Adrenal gland (tissue), 9 donors: ENCODE measurements at regions not wholly inside any gene's neighbourhood (a gene's known extent, or its start where the extent isn't known, plus 50 kb on each side); places are given as distances from the start of the nearest gene placed in this dataset.

Source experiments
- DNase-seq, 7 donors: peaks; one replicate each; pipeline ENCODE4 v3.0.0-alpha.2; 2019 to 2020
- H3K27ac ChIP-seq, 5 donors: fragments of 200-600 bp; sonication (generic) in 4 of 5; 1 replicate in 3 of 5; 2 replicates in 2 of 5; pipeline versions ENCODE4 v1.5.1 to v1.8.0; 2016 to 2020; ENCODE audit warnings: mild to moderate bottlenecking in 1 of 5
- H3K27me3 ChIP-seq: fragments of 200-600 bp; 2 replicates; pipeline ENCODE4 v1.8.0; 2021
- H3K36me3 ChIP-seq, 2 donors: fragments of 200-600 bp; replicated peaks in 1 of 2; 1 replicate in 1 of 2; 2 replicates in 1 of 2; pipeline versions ENCODE4 v1.5.1 to v1.8.0; 2018 to 2022
- H3K4me1 ChIP-seq, 2 donors: fragments of 200-600 bp; replicated peaks in 1 of 2; 1 replicate in 1 of 2; 2 replicates in 1 of 2; pipeline versions ENCODE4 v1.5.1 to v1.8.0; 2018 to 2021
- H3K4me3 ChIP-seq, 4 donors: fragments of 200-600 bp; sonication (generic) in 3 of 4; one replicate each; pipeline ENCODE4 v1.5.1; 2016 to 2018
- H3K9me3 ChIP-seq, 3 donors: fragments of 200-600 bp; sonication (generic) in 1 of 3; replicated peaks in 1 of 3; 1 replicate in 2 of 3; 2 replicates in 1 of 3; pipeline versions ENCODE4 v1.5.1 to v1.8.0; 2016 to 2021
- POLR2A ChIP-seq, 2 donors: fragments of 450-650 bp; IDR thresholded peaks; one replicate each; pipeline ENCODE4 v1.6.1; 2017; ENCODE audit warnings: antibody characterized with exemption in 2 of 2, mild to moderate bottlenecking in 2 of 2, moderate library complexity in 1 of 2
- WGBS, 4 donors: extraction: QIAGEN DNeasy Blood & Tissue Kit in 2 of 4; methylation state at CpG; one replicate each; pipeline versions ENCODE4 v1.1.5 to v1.1.7; 2013 to 2017; 5-methylcytosine and 5-hydroxymethylcytosine counted together
- intact Hi-C, 2 donors: fragments of 100-400 bp; cut with DNase I; formaldehyde crosslinking; loops; one replicate each; pipeline versions ENCODE4 v1.14.1 to v1.15.0; 2022 to 2023
- TF ChIP-seq, protein P1 (sequence below), 6 experiments: fragments of 450-650 bp in 4 of 6; fragments of 200-600 bp in 2 of 6; sonication (generic) in 1 of 6; IDR thresholded peaks; 1 replicate in 5 of 6; 2 replicates in 1 of 6; pipeline versions ENCODE4 v1.5.1 to v1.8.0; 2016 to 2021; ENCODE audit warnings: antibody characterized with exemption in 6 of 6, mild to moderate bottlenecking in 2 of 6, moderate library complexity in 1 of 6
- donor health status: healthy with polysubstance abuse.
- donor health status: Bipolar disorder and iron deficiency.
- donor health status: DM: yes; HTN: yes; CAD: no.
- donor health status: DM: no; HTN: no; CAD: no.
- donor health status: DM: no; HTN: no; CAD: no.

DNA sequence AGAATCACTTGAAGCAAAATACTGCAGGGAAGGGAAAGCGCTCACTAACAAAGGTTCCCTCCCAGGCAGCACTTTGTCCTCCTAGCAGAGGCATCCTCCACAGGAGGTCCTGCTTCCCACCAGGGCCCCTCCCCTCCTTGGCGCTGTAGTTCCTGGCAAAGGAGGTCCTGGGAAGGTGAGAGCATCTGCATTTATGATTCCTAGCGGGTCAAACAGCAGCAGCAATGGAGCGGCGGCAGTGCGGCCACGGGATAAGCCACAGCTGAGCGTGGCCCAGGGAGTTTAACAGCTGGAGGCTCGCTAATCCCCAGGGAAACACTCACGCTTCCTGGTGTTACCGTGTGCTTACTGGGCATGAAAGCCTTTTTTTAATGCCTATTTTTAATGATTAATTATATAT, 185.8 kb downstream of the TTLL2 start:
- Histone ChIP-seq H3K27ac (no peak overlapping the region), H3K36me3 (no peaks in the 10 kb centered on the region), H3K9me3 (no peaks in the 10 kb centered on the region), H3K4me1 (no peaks in the 10 kb centered on the region), H3K27me3 (no peaks in the 10 kb centered on the region), H3K4me3 (no peak overlapping the region)
- TF ChIP-seq, protein P1, sequence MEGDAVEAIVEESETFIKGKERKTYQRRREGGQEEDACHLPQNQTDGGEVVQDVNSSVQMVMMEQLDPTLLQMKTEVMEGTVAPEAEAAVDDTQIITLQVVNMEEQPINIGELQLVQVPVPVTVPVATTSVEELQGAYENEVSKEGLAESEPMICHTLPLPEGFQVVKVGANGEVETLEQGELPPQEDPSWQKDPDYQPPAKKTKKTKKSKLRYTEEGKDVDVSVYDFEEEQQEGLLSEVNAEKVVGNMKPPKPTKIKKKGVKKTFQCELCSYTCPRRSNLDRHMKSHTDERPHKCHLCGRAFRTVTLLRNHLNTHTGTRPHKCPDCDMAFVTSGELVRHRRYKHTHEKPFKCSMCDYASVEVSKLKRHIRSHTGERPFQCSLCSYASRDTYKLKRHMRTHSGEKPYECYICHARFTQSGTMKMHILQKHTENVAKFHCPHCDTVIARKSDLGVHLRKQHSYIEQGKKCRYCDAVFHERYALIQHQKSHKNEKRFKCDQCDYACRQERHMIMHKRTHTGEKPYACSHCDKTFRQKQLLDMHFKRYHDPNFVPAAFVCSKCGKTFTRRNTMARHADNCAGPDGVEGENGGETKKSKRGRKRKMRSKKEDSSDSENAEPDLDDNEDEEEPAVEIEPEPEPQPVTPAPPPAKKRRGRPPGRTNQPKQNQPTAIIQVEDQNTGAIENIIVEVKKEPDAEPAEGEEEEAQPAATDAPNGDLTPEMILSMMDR (IDR thresholded peaks at IDR 0.05) = no peak
- no peak for TF ChIP-seq POLR2A (IDR thresholded peaks at IDR 0.05)
- 75 to 84% (median 79%) methylated on average over 11 of the region's 11 CpGs for WGBS, 4 donors
- DNase-seq = no peak
- intact Hi-C loops = no loop called here

DNA sequence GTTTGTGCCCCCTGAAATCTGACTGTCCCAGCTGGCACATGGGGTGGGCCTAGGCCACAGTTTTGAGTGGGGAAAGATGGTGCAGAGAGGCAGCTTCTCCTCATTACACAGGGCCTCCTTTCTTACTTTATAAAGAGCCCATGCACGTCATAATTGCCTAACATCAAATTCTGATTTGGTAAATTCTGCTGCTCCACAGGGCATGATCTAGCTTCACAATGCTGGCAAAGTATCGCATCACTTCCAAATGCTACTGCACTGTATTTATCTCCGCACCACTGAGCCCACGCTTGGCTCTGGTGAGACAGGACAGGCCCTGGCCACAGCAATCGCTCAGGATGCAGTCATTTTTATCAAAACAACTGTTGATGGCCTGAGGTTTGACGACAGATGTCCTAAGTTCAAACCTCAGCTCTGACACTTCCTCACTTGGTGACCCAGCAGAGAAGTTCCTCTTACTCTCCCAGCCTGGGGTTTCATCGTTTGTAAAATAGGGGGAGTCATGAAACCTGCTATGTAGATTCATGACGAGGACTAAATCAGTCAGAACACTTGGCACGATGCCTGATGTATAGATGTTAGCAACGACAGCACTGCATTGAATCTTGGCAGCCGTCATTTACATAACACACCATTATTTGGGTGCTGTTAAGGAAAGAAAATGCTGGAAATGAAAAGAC, 187.9 kb downstream of the TTLL2 start:
- no peaks in the 10 kb centered on the region for H3K27me3 ChIP-seq
- H3K9me3 ChIP-seq = no peaks in the 10 kb centered on the region
- intact Hi-C loops = no loop called here
- TF ChIP-seq, protein P1 (IDR thresholded peaks at IDR 0.05) = no peak
- TF ChIP-seq POLR2A (IDR thresholded peaks at IDR 0.05) = no peak
- 55 to 71% (median 64%) methylated on average over 11 of the region's 11 CpGs for WGBS, 4 donors
- H3K4me1 ChIP-seq = no peaks in the 10 kb centered on the region
- H3K36me3 ChIP-seq = no peaks in the 10 kb centered on the region
- DNase-seq = no peak
- no peak overlapping the region for H3K27ac ChIP-seq
- H3K4me3 ChIP-seq = no peak overlapping the region

DNA sequence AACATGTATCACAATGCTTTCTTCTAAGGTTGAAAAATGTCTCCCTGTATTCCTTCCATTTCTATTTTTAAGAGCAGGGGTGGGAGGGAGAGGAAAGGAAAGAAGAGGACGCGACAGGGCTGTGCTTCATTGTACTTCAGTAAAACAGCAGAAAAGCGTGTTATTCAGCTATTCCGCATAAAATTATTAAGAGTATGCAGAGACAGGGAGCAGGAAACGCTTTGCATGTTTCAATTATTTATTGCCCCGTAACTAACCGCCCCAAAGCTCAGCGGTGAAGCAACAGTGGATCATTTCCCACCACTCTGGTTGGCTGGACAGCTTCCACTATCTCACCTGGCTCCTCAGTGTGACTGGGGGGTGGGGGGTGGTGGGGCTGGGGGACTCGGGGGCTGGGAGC, 188.9 kb downstream of the TTLL2 start:
- Histone ChIP-seq H3K9me3 (no peaks in the 10 kb centered on the region), H3K27me3 (no peaks in the 10 kb centered on the region), H3K4me1 (no peaks in the 10 kb centered on the region), H3K27ac (no peak overlapping the region), H3K36me3 (no peaks in the 10 kb centered on the region), H3K4me3 (no peak overlapping the region)
- no peak for DNase-seq
- WGBS, 4 donors = 33 to 35% (median 33%) methylated on average over 8 to 9 of the region's 9 CpGs
- intact Hi-C loops = no loop called here
- TF ChIP-seq, protein P1 (IDR thresholded peaks at IDR 0.05) = no peak
- TF ChIP-seq POLR2A (IDR thresholded peaks at IDR 0.05) = no peak

DNA sequence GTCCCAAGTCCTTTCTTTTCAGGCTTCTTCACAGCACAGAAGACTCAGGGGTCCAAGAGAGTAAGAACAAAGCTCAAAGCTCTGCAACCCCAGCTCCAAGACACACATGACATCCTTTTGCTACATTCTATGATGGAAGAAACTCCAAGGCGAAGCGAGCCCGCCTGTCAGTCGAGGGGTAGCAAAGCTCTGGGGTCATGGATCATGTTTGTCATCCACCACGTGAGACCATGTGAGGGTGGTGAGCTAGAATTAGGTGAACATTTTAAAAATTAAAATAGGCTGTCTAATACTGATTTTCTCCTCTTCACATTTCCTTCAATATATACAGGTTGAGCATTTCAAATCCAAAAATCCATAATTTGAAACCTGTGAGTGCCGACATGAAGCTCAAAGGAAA, 189.6 kb downstream of the TTLL2 start:
- H3K27me3 ChIP-seq = no peaks in the 10 kb centered on the region
- WGBS, 4 donors = 65 to 83% (median 83%) methylated on average over 6 of the region's 6 CpGs
- H3K36me3 ChIP-seq = no peaks in the 10 kb centered on the region
- intact Hi-C loops = no loop called here
- H3K4me3 ChIP-seq = no peak overlapping the region
- no peak for DNase-seq
- TF ChIP-seq, protein P1 (IDR thresholded peaks at IDR 0.05) = no peak
- TF ChIP-seq POLR2A (IDR thresholded peaks at IDR 0.05) = no peak
- no peaks in the 10 kb centered on the region for H3K4me1 ChIP-seq
- no peak overlapping the region for H3K27ac ChIP-seq
- no peaks in the 10 kb centered on the region for H3K9me3 ChIP-seq
